A549 (cell line): ENCODE measurements at regions not wholly inside any gene's neighbourhood (a gene's known extent, or its start where the extent isn't known, plus 50 kb on each side); places are given as distances from the start of the nearest gene placed in this dataset.

Source experiments
- CEBPB ChIP-seq, 2 experiments: fragments of >200 bp in 1 of 2; sonication (Bioruptor Twin) in 1 of 2; formaldehyde crosslinking in 1 of 2; IDR thresholded peaks; 2 replicates each; pipeline ENCODE4 v1.6.1; 2012 to 2016
- CHD2 ChIP-seq: fragments of 150-350 bp; IDR thresholded peaks from 2 replicates; pipeline ENCODE4 v1.6.1; 2014; ENCODE audit warnings: low read length; ENCODE audit not compliant: partially characterized antibody
- EP300 ChIP-seq, 2 experiments: fragments of >200 bp; sonication (Bioruptor Twin); formaldehyde crosslinking; IDR thresholded peaks; 2 replicates in 1 of 2; 3 replicates in 1 of 2; pipeline ENCODE4 v1.6.1; 2016 to 2017
- FOSL2 ChIP-seq, 2 experiments: fragments of 450-650 bp in 1 of 2; fragments of >200 bp in 1 of 2; sonication (Bioruptor Twin) in 1 of 2; formaldehyde crosslinking; IDR thresholded peaks; 2 replicates each; pipeline versions ENCODE4 v1.5.0 to v1.6.1; 2016 to 2020; ENCODE audit warnings: mild to moderate bottlenecking in 1 of 2, moderate library complexity in 1 of 2
- MAZ ChIP-seq: fragments of 150-350 bp; IDR thresholded peaks from 2 replicates; pipeline ENCODE4 v1.6.1; 2014; ENCODE audit warnings: antibody characterized with exemption, low read depth, low read length, borderline replicate concordance
- NR3C1 ChIP-seq: fragments of >200 bp; sonication (Bioruptor Twin); formaldehyde crosslinking; IDR thresholded peaks from 3 replicates; pipeline ENCODE4 v1.6.1; 2017
- PHF8 ChIP-seq: fragments of 200-600 bp; sonication (generic); IDR thresholded peaks from 2 replicates; pipeline ENCODE4 v1.6.1; 2016; ENCODE audit warnings: low read depth, mild to moderate bottlenecking, antibody characterized with exemption, moderate library complexity, borderline replicate concordance
- POLR2A ChIP-seq: IDR thresholded peaks from 2 replicates; pipeline ENCODE4 v1.6.1; 2012; ENCODE audit warnings: mild to moderate bottlenecking, low read length
- RAD21 ChIP-seq, 2 experiments: fragments of >200 bp in 1 of 2; sonication (Bioruptor Twin) in 1 of 2; formaldehyde crosslinking in 1 of 2; IDR thresholded peaks in 1 of 2; conservative IDR thresholded peaks in 1 of 2; 2 replicates in 1 of 2; 3 replicates in 1 of 2; pipeline ENCODE4 v1.6.1; 2012 to 2018; ENCODE audit warnings: inconsistent platforms in 1 of 2
- RFX5 ChIP-seq: fragments of 450-650 bp; IDR thresholded peaks from 2 replicates; pipeline ENCODE4 v1.7.1; 2014; ENCODE audit warnings: antibody characterized with exemption, mild to moderate bottlenecking, moderate library complexity
- TF ChIP-seq, protein P1 (sequence below): fragments of >200 bp; sonication (Bioruptor Twin); formaldehyde crosslinking; IDR thresholded peaks from 3 replicates; pipeline ENCODE4 v1.5.1; 2016
- TF ChIP-seq, protein P2 (sequence below): fragments of 250-450 bp; sonication (Bioruptor Pico); IDR thresholded peaks from 2 replicates; pipeline ENCODE4 v1.5.0; 2021; ENCODE audit warnings: mild to moderate bottlenecking, moderate library complexity, borderline replicate concordance
- TF ChIP-seq, protein P3 (sequence below): fragments of 200-600 bp; sonication (generic); IDR thresholded peaks from 2 replicates; pipeline ENCODE4 v1.6.1; 2016; ENCODE audit warnings: antibody characterized with exemption, mild to moderate bottlenecking, moderate library complexity

DNA sequence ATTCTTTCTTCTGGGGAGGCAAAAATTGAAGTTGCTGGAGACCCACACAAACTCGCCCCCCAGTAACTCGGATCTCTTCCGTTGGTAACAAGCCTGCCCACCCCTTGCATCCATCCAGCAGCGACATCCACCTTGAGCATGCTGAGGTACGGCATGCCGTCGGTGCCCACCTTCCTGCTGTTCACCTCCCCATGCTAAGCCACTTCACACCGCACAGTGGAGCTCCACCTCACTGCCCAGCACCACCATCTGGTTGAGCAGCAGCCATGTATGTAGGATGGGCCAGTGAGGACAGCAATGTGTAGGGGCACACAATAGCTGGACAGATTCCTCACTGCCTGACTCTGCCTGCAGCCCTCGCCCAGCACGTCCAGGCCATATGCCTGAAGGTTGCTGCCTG is 138.1 kb upstream of the ZNF92 start:
- TF ChIP-seq, protein P1, sequence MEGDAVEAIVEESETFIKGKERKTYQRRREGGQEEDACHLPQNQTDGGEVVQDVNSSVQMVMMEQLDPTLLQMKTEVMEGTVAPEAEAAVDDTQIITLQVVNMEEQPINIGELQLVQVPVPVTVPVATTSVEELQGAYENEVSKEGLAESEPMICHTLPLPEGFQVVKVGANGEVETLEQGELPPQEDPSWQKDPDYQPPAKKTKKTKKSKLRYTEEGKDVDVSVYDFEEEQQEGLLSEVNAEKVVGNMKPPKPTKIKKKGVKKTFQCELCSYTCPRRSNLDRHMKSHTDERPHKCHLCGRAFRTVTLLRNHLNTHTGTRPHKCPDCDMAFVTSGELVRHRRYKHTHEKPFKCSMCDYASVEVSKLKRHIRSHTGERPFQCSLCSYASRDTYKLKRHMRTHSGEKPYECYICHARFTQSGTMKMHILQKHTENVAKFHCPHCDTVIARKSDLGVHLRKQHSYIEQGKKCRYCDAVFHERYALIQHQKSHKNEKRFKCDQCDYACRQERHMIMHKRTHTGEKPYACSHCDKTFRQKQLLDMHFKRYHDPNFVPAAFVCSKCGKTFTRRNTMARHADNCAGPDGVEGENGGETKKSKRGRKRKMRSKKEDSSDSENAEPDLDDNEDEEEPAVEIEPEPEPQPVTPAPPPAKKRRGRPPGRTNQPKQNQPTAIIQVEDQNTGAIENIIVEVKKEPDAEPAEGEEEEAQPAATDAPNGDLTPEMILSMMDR = no peak
- TF ChIP-seq POLR2A (no peak), RAD21 (conservative IDR thresholded peaks at IDR 0.05 in 1 of 2, IDR thresholded peaks at IDR 0.05 in 1 of 2) (no peak), FOSL2 (IDR thresholded peaks at IDR 0.05) (no peak), FOSL2 (CRISPR knock-in tag; IDR thresholded peaks at IDR 0.05) (no peak), PHF8 (no peak), CHD2 (no peak), EP300 (IDR thresholded peaks at IDR 0.05) (no peak), MAZ (no peak), CEBPB (IDR thresholded peaks at IDR 0.05) (no peak), RFX5 (no peak), NR3C1 (no peak)
- TF ChIP-seq, protein P2, sequence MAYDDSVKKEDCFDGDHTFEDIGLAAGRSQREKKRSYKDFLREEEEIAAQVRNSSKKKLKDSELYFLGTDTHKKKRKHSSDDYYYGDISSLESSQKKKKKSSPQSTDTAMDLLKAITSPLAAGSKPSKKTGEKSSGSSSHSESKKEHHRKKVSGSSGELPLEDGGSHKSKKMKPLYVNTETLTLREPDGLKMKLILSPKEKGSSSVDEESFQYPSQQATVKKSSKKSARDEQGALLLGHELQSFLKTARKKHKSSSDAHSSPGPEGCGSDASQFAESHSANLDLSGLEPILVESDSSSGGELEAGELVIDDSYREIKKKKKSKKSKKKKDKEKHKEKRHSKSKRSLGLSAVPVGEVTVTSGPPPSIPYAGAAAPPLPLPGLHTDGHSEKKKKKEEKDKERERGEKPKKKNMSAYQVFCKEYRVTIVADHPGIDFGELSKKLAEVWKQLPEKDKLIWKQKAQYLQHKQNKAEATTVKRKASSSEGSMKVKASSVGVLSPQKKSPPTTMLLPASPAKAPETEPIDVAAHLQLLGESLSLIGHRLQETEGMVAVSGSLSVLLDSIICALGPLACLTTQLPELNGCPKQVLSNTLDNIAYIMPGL (CRISPR knock-in tag) = no peak
- TF ChIP-seq, protein P3, sequence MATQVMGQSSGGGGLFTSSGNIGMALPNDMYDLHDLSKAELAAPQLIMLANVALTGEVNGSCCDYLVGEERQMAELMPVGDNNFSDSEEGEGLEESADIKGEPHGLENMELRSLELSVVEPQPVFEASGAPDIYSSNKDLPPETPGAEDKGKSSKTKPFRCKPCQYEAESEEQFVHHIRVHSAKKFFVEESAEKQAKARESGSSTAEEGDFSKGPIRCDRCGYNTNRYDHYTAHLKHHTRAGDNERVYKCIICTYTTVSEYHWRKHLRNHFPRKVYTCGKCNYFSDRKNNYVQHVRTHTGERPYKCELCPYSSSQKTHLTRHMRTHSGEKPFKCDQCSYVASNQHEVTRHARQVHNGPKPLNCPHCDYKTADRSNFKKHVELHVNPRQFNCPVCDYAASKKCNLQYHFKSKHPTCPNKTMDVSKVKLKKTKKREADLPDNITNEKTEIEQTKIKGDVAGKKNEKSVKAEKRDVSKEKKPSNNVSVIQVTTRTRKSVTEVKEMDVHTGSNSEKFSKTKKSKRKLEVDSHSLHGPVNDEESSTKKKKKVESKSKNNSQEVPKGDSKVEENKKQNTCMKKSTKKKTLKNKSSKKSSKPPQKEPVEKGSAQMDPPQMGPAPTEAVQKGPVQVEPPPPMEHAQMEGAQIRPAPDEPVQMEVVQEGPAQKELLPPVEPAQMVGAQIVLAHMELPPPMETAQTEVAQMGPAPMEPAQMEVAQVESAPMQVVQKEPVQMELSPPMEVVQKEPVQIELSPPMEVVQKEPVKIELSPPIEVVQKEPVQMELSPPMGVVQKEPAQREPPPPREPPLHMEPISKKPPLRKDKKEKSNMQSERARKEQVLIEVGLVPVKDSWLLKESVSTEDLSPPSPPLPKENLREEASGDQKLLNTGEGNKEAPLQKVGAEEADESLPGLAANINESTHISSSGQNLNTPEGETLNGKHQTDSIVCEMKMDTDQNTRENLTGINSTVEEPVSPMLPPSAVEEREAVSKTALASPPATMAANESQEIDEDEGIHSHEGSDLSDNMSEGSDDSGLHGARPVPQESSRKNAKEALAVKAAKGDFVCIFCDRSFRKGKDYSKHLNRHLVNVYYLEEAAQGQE = no peak
